B cell (primary cell): ENCODE measurements at regions not wholly inside any gene's neighbourhood (a gene's known extent, or its start where the extent isn't known, plus 50 kb on each side); places are given as distances from the start of the nearest gene placed in this dataset.

ENCODE experiments used
- EZH2 ChIP-seq: IDR thresholded peaks from 2 replicates; pipeline ENCODE4 v1.6.1; 2012; ENCODE audit warnings: borderline replicate concordance, low read depth, mild to moderate bottlenecking, moderate library complexity, low read length; ENCODE audit not compliant: insufficient read depth, poor library complexity, severe bottlenecking
- TF ChIP-seq, protein P1 (sequence below): fragments of 200-600 bp; IDR thresholded peaks from one replicate; pipeline ENCODE4 v1.8.0; 2022; ENCODE audit warnings: antibody characterized with exemption, mild to moderate bottlenecking

DNA sequence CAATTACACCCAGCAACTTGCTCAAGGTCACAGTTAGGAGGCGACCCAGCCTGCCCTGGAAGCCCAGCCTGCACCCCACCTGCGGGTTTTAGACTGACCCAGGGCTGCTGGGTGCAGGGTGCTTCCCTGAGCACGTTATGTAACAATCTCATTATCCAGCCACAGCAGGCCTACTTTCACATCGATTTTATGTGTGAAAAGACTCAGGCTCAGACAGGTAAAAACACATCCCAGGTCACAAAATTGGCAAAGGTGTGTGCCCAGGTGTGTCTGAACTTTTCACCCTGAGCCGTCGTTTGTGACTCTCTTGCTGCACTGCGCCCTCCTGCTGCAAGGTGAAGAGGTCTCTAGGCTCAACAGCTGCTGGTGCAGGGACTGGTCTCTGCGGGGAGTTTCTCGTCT is 668.2 kb upstream of the HS6ST1 start:
- TF ChIP-seq, protein P1, sequence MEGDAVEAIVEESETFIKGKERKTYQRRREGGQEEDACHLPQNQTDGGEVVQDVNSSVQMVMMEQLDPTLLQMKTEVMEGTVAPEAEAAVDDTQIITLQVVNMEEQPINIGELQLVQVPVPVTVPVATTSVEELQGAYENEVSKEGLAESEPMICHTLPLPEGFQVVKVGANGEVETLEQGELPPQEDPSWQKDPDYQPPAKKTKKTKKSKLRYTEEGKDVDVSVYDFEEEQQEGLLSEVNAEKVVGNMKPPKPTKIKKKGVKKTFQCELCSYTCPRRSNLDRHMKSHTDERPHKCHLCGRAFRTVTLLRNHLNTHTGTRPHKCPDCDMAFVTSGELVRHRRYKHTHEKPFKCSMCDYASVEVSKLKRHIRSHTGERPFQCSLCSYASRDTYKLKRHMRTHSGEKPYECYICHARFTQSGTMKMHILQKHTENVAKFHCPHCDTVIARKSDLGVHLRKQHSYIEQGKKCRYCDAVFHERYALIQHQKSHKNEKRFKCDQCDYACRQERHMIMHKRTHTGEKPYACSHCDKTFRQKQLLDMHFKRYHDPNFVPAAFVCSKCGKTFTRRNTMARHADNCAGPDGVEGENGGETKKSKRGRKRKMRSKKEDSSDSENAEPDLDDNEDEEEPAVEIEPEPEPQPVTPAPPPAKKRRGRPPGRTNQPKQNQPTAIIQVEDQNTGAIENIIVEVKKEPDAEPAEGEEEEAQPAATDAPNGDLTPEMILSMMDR, result no peak
- no peak for TF ChIP-seq EZH2
